Astrocyte (in vitro differentiated cells and primary cell): ENCODE measurements at regions not wholly inside any gene's neighbourhood (a gene's known extent, or its start where the extent isn't known, plus 50 kb on each side); places are given as distances from the start of the nearest gene placed in this dataset.

Experiments
- DNase-seq: peaks from one replicate; pipeline ENCODE4 v3.0.0-alpha.2; 2010; ENCODE audit warnings: low read depth
- FAIRE-seq: peaks from 2 replicates; lab custom pipeline; 2011; peaks lifted over from hg19 to GRCh38; lab: Jason Lieb, UNC
- H2AFZ ChIP-seq: 2 replicates; pipeline ENCODE4 v1.6.0; 2012; ENCODE audit warnings: low read depth, low read length, inconsistent platforms
- H3K27ac ChIP-seq: 2 replicates; pipeline ENCODE4 v1.5.1; 2011; ENCODE audit warnings: low read depth, low read length, inconsistent platforms
- H3K27me3 ChIP-seq: 2 replicates; pipeline ENCODE4 v1.6.0; 2011; ENCODE audit warnings: low read length, inconsistent platforms; ENCODE audit not compliant: insufficient read depth
- H3K36me3 ChIP-seq: 2 replicates; pipeline ENCODE4 v1.5.1; 2011; ENCODE audit warnings: low read length, inconsistent platforms; ENCODE audit not compliant: insufficient read depth
- H3K4me1 ChIP-seq: 2 replicates; pipeline ENCODE4 v1.5.1; 2011; ENCODE audit warnings: low read length, inconsistent platforms; ENCODE audit not compliant: insufficient read depth
- H3K4me2 ChIP-seq: 2 replicates; pipeline ENCODE4 v1.6.0; 2012; ENCODE audit warnings: low read length, inconsistent platforms
- H3K4me3 ChIP-seq: 2 replicates; pipeline ENCODE4 v1.5.1; 2011; ENCODE audit warnings: low read depth, mild to moderate bottlenecking, low read length, inconsistent platforms; ENCODE audit not compliant: insufficient read depth
- H3K79me2 ChIP-seq: 2 replicates; pipeline ENCODE4 v1.6.0; 2012; ENCODE audit warnings: mild to moderate bottlenecking, low read length, inconsistent platforms; ENCODE audit not compliant: insufficient read depth
- H3K9ac ChIP-seq: 2 replicates; pipeline ENCODE4 v1.6.0; 2012; ENCODE audit warnings: mild to moderate bottlenecking, low read length, inconsistent platforms
- H3K9me3 ChIP-seq: 2 replicates; pipeline ENCODE4 v1.5.1; 2012; ENCODE audit warnings: low read depth, mild to moderate bottlenecking, low read length, inconsistent platforms; ENCODE audit not compliant: insufficient read depth
- H4K20me1 ChIP-seq: 2 replicates; pipeline ENCODE4 v1.6.0; 2012; ENCODE audit warnings: low read length, inconsistent platforms; ENCODE audit not compliant: insufficient read depth
- H3K27ac Mint-ChIP-seq: one replicate; pipeline ENCODE4 v1.8.0; 2021; ENCODE audit warnings: mild to moderate bottlenecking, mixed read lengths; ENCODE audit not compliant: unreplicated experiment
- H3K27me3 Mint-ChIP-seq: one replicate; pipeline ENCODE4 v1.8.0; 2021; ENCODE audit warnings: low read depth, mixed read lengths; ENCODE audit not compliant: unreplicated experiment
- H3K36me3 Mint-ChIP-seq: one replicate; pipeline ENCODE4 v1.8.0; 2021; ENCODE audit warnings: low read depth, mixed read lengths; ENCODE audit not compliant: unreplicated experiment
- H3K4me1 Mint-ChIP-seq: one replicate; pipeline ENCODE4 v1.8.0; 2021; ENCODE audit warnings: low read depth, mixed read lengths; ENCODE audit not compliant: unreplicated experiment
- H3K4me3 Mint-ChIP-seq: one replicate; pipeline ENCODE4 v1.8.0; 2021; ENCODE audit warnings: mild to moderate bottlenecking, moderate library complexity, mixed read lengths; ENCODE audit not compliant: unreplicated experiment
- H3K9me3 Mint-ChIP-seq: one replicate; pipeline ENCODE4 v1.8.0; 2021; ENCODE audit warnings: mild to moderate bottlenecking, mixed read lengths; ENCODE audit not compliant: unreplicated experiment
- EZH2 ChIP-seq: IDR thresholded peaks from 2 replicates; pipeline ENCODE4 v1.6.1; 2012; ENCODE audit warnings: mild to moderate bottlenecking, low read length, inconsistent platforms; ENCODE audit not compliant: insufficient read depth
- TF ChIP-seq, protein P1 (sequence below): IDR thresholded peaks from 2 replicates; pipeline ENCODE4 v1.5.1; 2011; ENCODE audit warnings: low read depth, mild to moderate bottlenecking, inconsistent platforms, low read length, moderate library complexity; ENCODE audit not compliant: insufficient read depth

DNA sequence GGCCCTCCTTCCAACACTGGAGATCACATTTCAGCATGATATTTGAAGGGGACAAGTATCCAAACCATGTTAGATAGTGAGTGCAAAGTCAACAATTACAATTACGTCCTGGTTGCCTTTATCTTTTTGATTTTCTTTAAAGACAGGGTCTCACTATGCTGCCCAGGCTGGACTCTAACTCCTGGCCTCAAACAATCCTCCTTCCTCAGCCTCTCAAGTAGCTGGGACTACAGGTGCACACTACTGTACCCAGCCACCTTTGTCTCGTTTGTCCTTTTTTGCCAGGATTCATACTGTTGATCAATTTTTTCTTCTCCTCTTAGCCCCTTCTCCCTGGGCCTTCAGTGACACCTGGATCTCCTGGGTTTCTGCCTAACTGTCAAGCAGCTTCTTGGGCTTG, 240.5 kb upstream of the FANCL start:
- no peak overlapping the region for H3K27ac ChIP-seq
- no peak for FAIRE-seq
- no peaks in the 10 kb centered on the region for H3K27me3 ChIP-seq
- H2AFZ ChIP-seq: no peak overlapping the region
- Mint-ChIP-seq H3K27me3 (no peaks in the 10 kb centered on the region), H3K9me3 (no peaks in the 10 kb centered on the region), H3K4me3 (no peak overlapping the region), H3K4me1 (peaks cover 11% of the 10 kb centered on the region), H3K27ac (no peak overlapping the region), H3K36me3 (no peaks in the 10 kb centered on the region)
- H3K79me2 ChIP-seq: no peaks in the 10 kb centered on the region
- H3K9me3 ChIP-seq: no peaks in the 10 kb centered on the region
- no peak for DNase-seq
- H4K20me1 ChIP-seq: no peaks in the 10 kb centered on the region
- H3K9ac ChIP-seq: no peak overlapping the region
- TF ChIP-seq, protein P1, sequence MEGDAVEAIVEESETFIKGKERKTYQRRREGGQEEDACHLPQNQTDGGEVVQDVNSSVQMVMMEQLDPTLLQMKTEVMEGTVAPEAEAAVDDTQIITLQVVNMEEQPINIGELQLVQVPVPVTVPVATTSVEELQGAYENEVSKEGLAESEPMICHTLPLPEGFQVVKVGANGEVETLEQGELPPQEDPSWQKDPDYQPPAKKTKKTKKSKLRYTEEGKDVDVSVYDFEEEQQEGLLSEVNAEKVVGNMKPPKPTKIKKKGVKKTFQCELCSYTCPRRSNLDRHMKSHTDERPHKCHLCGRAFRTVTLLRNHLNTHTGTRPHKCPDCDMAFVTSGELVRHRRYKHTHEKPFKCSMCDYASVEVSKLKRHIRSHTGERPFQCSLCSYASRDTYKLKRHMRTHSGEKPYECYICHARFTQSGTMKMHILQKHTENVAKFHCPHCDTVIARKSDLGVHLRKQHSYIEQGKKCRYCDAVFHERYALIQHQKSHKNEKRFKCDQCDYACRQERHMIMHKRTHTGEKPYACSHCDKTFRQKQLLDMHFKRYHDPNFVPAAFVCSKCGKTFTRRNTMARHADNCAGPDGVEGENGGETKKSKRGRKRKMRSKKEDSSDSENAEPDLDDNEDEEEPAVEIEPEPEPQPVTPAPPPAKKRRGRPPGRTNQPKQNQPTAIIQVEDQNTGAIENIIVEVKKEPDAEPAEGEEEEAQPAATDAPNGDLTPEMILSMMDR: no peak
- TF ChIP-seq EZH2: no peak
- no peaks in the 10 kb centered on the region for H3K36me3 ChIP-seq
- no peak overlapping the region for H3K4me2 ChIP-seq
- H3K4me1 ChIP-seq: peaks cover 3% of the 10 kb centered on the region
- H3K4me3 ChIP-seq: no peak overlapping the region

DNA sequence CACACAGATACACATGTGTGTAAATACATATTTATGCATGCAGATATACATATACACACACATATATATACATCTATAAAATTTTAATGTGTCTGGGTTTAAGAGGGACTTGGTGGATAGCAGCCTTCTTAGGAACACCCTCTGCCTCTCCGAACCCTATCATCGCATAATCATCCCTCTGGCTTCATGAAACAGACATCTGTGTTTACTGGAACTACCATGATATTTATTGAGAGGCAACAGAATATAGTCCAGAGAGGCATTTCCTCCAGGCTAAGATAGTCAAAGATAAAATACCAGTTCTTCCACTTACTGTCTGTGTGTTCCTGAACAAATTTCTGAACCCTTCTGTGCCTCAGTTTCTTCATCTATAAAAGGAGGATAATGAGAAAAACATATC, 239.0 kb upstream of the FANCL start:
- Mint-ChIP-seq H3K9me3 (no peaks in the 10 kb centered on the region), H3K4me3 (no peak overlapping the region), H3K27ac (no peak overlapping the region), H3K4me1 (peaks cover 11% of the 10 kb centered on the region), H3K36me3 (no peaks in the 10 kb centered on the region), H3K27me3 (no peaks in the 10 kb centered on the region)
- no peak for FAIRE-seq
- Histone ChIP-seq H2AFZ (no peak overlapping the region), H3K9ac (no peak overlapping the region), H3K27ac (no peak overlapping the region), H3K79me2 (no peaks in the 10 kb centered on the region), H3K27me3 (no peaks in the 10 kb centered on the region), H3K4me2 (no peak overlapping the region), H3K4me1 (peaks cover 3% of the 10 kb centered on the region), H3K4me3 (no peak overlapping the region), H3K9me3 (no peaks in the 10 kb centered on the region), H3K36me3 (no peaks in the 10 kb centered on the region), H4K20me1 (no peaks in the 10 kb centered on the region)
- no peak for DNase-seq
- no peak for TF ChIP-seq EZH2
- TF ChIP-seq, protein P1: no peak

GRCh38 chr2:58479535-58480140, 238.5 kb upstream of the FANCL start:
- Histone ChIP-seq H4K20me1 (no peaks in the 10 kb centered on the region), H2AFZ (no peak overlapping the region), H3K36me3 (no peaks in the 10 kb centered on the region), H3K4me2 (no peak overlapping the region), H3K27ac (no peak overlapping the region), H3K4me3 (no peak overlapping the region), H3K4me1 (peaks cover 3% of the 10 kb centered on the region), H3K79me2 (no peaks in the 10 kb centered on the region), H3K9ac (no peak overlapping the region), H3K9me3 (no peaks in the 10 kb centered on the region), H3K27me3 (no peaks in the 10 kb centered on the region)
- no peak for DNase-seq
- FAIRE-seq: no peak
- no peak for TF ChIP-seq EZH2
- TF ChIP-seq, protein P1: no peak
- Mint-ChIP-seq H3K4me1 (peaks cover 11% of the 10 kb centered on the region), H3K27me3 (no peaks in the 10 kb centered on the region), H3K9me3 (no peaks in the 10 kb centered on the region), H3K4me3 (no peak overlapping the region), H3K36me3 (no peaks in the 10 kb centered on the region), H3K27ac (no peak overlapping the region)
